ENCODE measurements at regions not wholly inside any gene's neighbourhood (a gene's known extent, or its start where the extent isn't known, plus 50 kb on each side); places are given as distances from the start of the nearest gene placed in this dataset.

DNA sequence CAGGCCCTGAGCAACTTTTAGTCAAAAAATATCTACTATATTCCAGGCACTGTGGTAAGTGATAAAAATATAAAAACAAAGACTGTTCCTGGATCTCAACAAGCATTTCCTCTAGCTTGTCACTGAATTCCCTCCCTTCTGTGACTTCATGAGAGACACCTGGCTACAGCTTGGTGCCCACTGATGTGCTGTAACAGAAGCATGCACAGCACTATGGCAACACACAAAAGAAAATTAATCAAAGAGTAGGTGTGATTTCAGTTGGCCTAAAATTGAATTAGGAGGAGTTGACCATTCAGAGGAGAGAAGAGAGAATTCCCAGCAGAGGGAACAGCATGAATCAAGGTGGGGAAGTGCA is 158.9 kb upstream of the LPP start:
- Histone ChIP-seq H3K36me3 (ENCODE audit: control insufficient read depth, insufficient read depth, low read length) (no peaks in the 10 kb centered on the region), H3K9me3 (replicated peaks; ENCODE audit: control insufficient read depth, low read depth, low read length) (no peaks in the 10 kb centered on the region), H3K27ac (ENCODE audit: low read length) (no peak overlapping the region), H3K4me1 (ENCODE audit: control insufficient read depth, insufficient read depth, low read length) (peaks cover 6% of the 10 kb centered on the region), H3K4me3 (ENCODE audit: low read length) (no peak overlapping the region), H3K27me3 (ENCODE audit: control insufficient read depth, insufficient read depth, low read length) (no peaks in the 10 kb centered on the region)
- no peak for DNase-seq

- Histone ChIP-seq H3K4me1 (ENCODE audit: control insufficient read depth, insufficient read depth, low read length) (peaks cover 12% of the 10 kb centered on the region), H3K4me3 (ENCODE audit: low read length) (no peak overlapping the region), H3K27ac (ENCODE audit: low read length) (no peak overlapping the region), H3K36me3 (ENCODE audit: control insufficient read depth, insufficient read depth, low read length) (no peaks in the 10 kb centered on the region), H3K27me3 (ENCODE audit: control insufficient read depth, insufficient read depth, low read length) (no peaks in the 10 kb centered on the region), H3K9me3 (replicated peaks; ENCODE audit: control insufficient read depth, low read depth, low read length) (no peaks in the 10 kb centered on the region)
- no peak for DNase-seq
Observed at GRCh38 chr3:187995667-187996066, 158.3 kb upstream of the LPP start.

- Histone ChIP-seq H3K27me3 (ENCODE audit: control insufficient read depth, insufficient read depth, low read length) (no peaks in the 10 kb centered on the region), H3K27ac (ENCODE audit: low read length) (no peak overlapping the region), H3K4me3 (ENCODE audit: low read length) (no peak overlapping the region), H3K36me3 (ENCODE audit: control insufficient read depth, insufficient read depth, low read length) (no peaks in the 10 kb centered on the region), H3K9me3 (replicated peaks; ENCODE audit: control insufficient read depth, low read depth, low read length) (no peaks in the 10 kb centered on the region), H3K4me1 (ENCODE audit: control insufficient read depth, insufficient read depth, low read length) (peaks cover 17% of the 10 kb centered on the region)
- no CpG with 5 or more reads among the region's 2 CpGs for WGBS (ENCODE audit: insufficient coverage)
- DNase-seq = no peak
Observed at GRCh38 chr3:187996609-187997008, 157.3 kb upstream of the LPP start.

GRCh38 chr3:187997490-187997889 is 156.5 kb upstream of the LPP start:
- Histone ChIP-seq H3K27me3 (ENCODE audit: control insufficient read depth, insufficient read depth, low read length) (no peaks in the 10 kb centered on the region), H3K27ac (ENCODE audit: low read length) (no peak overlapping the region), H3K36me3 (ENCODE audit: control insufficient read depth, insufficient read depth, low read length) (no peaks in the 10 kb centered on the region), H3K9me3 (replicated peaks; ENCODE audit: control insufficient read depth, low read depth, low read length) (no peaks in the 10 kb centered on the region), H3K4me3 (ENCODE audit: low read length) (no peak overlapping the region), H3K4me1 (ENCODE audit: control insufficient read depth, insufficient read depth, low read length) (peaks cover 17% of the 10 kb centered on the region)
- DNase-seq = no peak
- WGBS (ENCODE audit: insufficient coverage) = 57% methylated on average over 5 of the region's 5 CpGs

DNA sequence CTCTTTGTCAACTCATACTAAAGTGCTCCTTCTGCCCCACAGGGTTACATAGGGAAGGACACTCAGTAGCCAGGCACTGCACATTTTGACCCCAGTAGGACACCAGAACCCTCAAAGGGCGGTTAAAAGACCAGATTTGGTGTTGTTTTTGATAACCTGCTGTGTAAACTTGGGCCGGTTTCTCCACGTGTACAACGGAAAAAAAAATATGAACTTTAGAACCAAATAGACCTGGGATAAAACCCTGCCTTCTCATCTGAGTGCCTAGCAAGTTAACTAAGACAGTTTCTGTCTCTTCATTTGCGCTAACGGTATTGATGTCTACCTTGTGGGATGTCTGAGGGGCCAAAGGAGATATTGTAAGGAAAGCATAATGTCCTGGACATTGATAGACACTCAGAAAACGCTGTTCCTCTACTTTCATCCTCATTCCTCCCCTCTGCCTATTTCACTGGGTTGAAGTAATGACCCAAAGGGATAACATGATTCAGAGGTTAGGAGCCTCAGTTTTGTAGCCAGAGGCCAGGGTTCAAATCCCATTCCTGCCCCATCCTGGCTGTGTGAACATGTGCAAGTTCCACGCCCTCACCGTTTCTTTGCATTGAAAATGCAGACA is 155.9 kb upstream of the LPP start:
- Histone ChIP-seq H3K9me3 (replicated peaks; ENCODE audit: control insufficient read depth, low read depth, low read length) (no peaks in the 10 kb centered on the region), H3K27ac (ENCODE audit: low read length) (no peak overlapping the region), H3K27me3 (ENCODE audit: control insufficient read depth, insufficient read depth, low read length) (no peaks in the 10 kb centered on the region), H3K4me1 (ENCODE audit: control insufficient read depth, insufficient read depth, low read length) (peaks cover 17% of the 10 kb centered on the region), H3K4me3 (ENCODE audit: low read length) (no peak overlapping the region), H3K36me3 (ENCODE audit: control insufficient read depth, insufficient read depth, low read length) (no peaks in the 10 kb centered on the region)
- WGBS (ENCODE audit: insufficient coverage) = 87% methylated on average over 3 of the region's 9 CpGs
- DNase-seq = no peak

DNA sequence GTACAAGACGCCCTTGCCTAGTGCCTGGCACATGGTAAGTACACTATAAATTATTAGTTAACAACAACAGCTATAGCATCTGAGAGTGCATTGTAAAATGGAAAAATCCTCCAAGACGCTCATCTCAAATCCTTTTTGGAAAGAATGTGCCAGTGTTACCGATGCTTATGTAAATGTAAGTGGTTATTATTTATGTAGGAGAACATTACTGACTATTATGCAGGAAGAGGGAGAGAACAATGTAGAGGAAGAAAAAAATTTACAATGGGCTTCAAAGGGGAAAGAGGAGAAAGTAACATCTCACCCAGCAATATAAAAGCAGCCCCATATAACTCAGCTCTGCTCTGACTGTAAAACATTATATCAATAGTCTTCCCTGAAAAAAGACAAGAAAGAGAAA is 155.3 kb upstream of the LPP start:
- Histone ChIP-seq H3K27me3 (ENCODE audit: control insufficient read depth, insufficient read depth, low read length) (no peaks in the 10 kb centered on the region), H3K9me3 (replicated peaks; ENCODE audit: control insufficient read depth, low read depth, low read length) (no peaks in the 10 kb centered on the region), H3K4me1 (ENCODE audit: control insufficient read depth, insufficient read depth, low read length) (peaks cover 17% of the 10 kb centered on the region), H3K36me3 (ENCODE audit: control insufficient read depth, insufficient read depth, low read length) (no peaks in the 10 kb centered on the region), H3K27ac (ENCODE audit: low read length) (no peak overlapping the region), H3K4me3 (ENCODE audit: low read length) (no peak overlapping the region)
- WGBS (ENCODE audit: insufficient coverage) = no CpG with 5 or more reads among the region's 3 CpGs
- DNase-seq = no peak

- Histone ChIP-seq H3K4me1 (ENCODE audit: control insufficient read depth, insufficient read depth, low read length) (peaks cover 17% of the 10 kb centered on the region), H3K9me3 (replicated peaks; ENCODE audit: control insufficient read depth, low read depth, low read length) (no peaks in the 10 kb centered on the region), H3K4me3 (ENCODE audit: low read length) (no peak overlapping the region), H3K27me3 (ENCODE audit: control insufficient read depth, insufficient read depth, low read length) (no peaks in the 10 kb centered on the region), H3K27ac (ENCODE audit: low read length) (no peak overlapping the region), H3K36me3 (ENCODE audit: control insufficient read depth, insufficient read depth, low read length) (no peaks in the 10 kb centered on the region)
- DNase-seq = no peak
- no CpG with 5 or more reads among the region's 4 CpGs for WGBS (ENCODE audit: insufficient coverage)
Observed at GRCh38 chr3:187999821-188000220, 154.1 kb upstream of the LPP start.

DNA sequence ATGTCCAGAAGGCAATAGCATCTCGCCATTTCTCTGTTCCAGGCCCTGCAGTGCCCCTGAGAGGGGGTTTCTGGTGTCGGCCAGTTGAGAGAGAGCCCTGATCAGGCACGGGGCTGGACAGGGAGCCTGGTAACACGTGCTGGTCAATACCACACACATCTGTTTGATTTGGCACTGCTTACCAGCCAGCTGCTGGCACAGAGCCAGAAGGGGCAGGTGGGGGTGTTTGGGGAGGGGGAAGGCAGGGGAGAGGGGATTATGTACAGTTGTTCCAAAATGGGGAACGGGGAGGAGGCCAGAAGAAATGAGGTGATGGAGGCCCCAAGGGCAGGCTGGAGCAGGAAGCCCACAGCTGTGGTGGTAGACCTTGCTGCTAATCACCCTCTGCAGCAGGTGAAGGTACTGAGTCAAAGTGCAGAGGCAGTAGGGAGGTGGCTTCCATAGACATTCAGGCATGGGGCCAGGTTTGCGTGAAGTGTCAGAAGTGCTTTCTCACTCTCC is 153.5 kb upstream of the LPP start:
- Histone ChIP-seq H3K27ac (ENCODE audit: low read length) (peak overlapping the region; percentile 22), H3K9me3 (replicated peaks; ENCODE audit: control insufficient read depth, low read depth, low read length) (no peaks in the 10 kb centered on the region), H3K36me3 (ENCODE audit: control insufficient read depth, insufficient read depth, low read length) (no peaks in the 10 kb centered on the region), H3K27me3 (ENCODE audit: control insufficient read depth, insufficient read depth, low read length) (no peaks in the 10 kb centered on the region), H3K4me3 (ENCODE audit: low read length) (no peak overlapping the region), H3K4me1 (ENCODE audit: control insufficient read depth, insufficient read depth, low read length) (peaks cover 17% of the 10 kb centered on the region)
- WGBS (ENCODE audit: insufficient coverage) = 39% methylated on average over 4 of the region's 6 CpGs
- DNase-seq = peak; percentile 67

DNA sequence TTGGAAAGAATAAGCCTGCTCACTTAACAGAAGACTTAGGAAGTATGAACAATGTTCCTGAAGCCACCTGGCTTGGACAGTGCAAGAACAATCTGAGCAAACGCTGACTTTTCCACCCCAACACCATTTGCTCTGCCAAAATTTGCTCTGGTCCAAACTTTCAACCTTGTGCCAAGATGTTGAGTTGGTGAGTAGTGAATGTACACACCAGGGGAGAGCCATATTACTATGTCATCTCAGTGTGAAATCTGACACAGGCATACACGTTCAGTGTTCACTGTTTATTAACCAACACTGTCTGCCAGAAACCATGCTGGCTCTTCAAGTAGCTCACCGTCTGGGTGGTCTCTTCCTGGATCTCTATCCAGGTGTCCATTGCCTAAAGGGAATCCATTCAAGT is 152.9 kb upstream of the LPP start:
- 12% methylated on average over 2 of the region's 3 CpGs for WGBS (ENCODE audit: insufficient coverage)
- peak overlapping the region; percentile 22 for H3K27ac ChIP-seq (ENCODE audit: low read length)
- H3K36me3 ChIP-seq (ENCODE audit: control insufficient read depth, insufficient read depth, low read length) = no peaks in the 10 kb centered on the region
- DNase-seq = peak; percentile 71
- H3K4me1 ChIP-seq (ENCODE audit: control insufficient read depth, insufficient read depth, low read length) = peaks cover 17% of the 10 kb centered on the region
- no peak overlapping the region for H3K4me3 ChIP-seq (ENCODE audit: low read length)
- H3K9me3 ChIP-seq (replicated peaks; ENCODE audit: control insufficient read depth, low read depth, low read length) = no peaks in the 10 kb centered on the region
- no peaks in the 10 kb centered on the region for H3K27me3 ChIP-seq (ENCODE audit: control insufficient read depth, insufficient read depth, low read length)

DNA sequence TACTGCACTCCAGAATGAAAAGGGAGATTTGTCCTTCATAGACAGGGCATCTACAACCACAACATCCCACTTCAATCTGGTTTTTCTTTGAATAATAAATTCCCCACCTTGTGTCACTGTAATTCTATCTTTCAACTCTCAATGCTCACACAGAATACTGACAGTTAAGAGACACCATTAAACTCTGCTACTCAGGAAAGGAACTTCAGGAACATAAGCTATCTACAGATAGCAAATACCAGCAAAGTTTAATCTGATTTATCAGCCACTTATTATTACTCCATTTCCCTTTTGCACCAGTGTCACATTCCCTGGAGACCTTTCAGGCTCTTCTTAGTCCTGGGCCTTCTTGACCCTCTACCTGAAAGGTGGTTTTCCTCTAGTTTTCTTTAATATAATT is 152.0 kb upstream of the LPP start:
- Histone ChIP-seq H3K27me3 (ENCODE audit: control insufficient read depth, insufficient read depth, low read length) (no peaks in the 10 kb centered on the region), H3K4me3 (ENCODE audit: low read length) (no peak overlapping the region), H3K4me1 (ENCODE audit: control insufficient read depth, insufficient read depth, low read length) (peaks cover 20% of the 10 kb centered on the region), H3K27ac (ENCODE audit: low read length) (no peak overlapping the region), H3K9me3 (replicated peaks; ENCODE audit: control insufficient read depth, low read depth, low read length) (no peaks in the 10 kb centered on the region), H3K36me3 (ENCODE audit: control insufficient read depth, insufficient read depth, low read length) (no peaks in the 10 kb centered on the region)
- DNase-seq = no peak

DNA sequence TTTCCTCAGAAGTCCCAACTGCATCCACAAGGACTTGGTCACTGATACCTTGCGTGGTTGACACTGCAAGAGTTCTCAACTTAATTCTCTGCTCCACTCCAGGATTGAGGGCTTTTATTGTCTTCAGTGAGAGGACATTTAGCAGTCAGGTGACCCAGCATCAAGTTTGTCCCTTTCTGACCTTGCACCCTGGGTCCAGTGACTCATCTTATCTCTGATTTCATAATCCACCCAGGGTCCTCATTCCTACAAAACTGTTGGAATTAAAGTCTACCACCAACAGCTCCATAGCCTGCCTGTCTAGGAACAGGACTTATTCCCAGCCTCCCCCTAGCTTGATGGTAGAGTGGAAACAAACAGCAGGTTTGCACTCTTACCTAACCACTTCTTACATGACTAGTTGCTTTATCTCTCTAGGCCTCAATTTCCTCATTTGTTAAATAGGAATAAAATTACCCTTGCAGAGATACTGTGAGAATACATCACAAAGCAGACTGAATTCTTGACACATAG is 151.3 kb upstream of the LPP start:
- Histone ChIP-seq H3K27me3 (ENCODE audit: control insufficient read depth, insufficient read depth, low read length) (no peaks in the 10 kb centered on the region), H3K36me3 (ENCODE audit: control insufficient read depth, insufficient read depth, low read length) (no peaks in the 10 kb centered on the region), H3K27ac (ENCODE audit: low read length) (no peak overlapping the region), H3K4me1 (ENCODE audit: control insufficient read depth, insufficient read depth, low read length) (peaks cover 20% of the 10 kb centered on the region), H3K9me3 (replicated peaks; ENCODE audit: control insufficient read depth, low read depth, low read length) (no peaks in the 10 kb centered on the region), H3K4me3 (ENCODE audit: low read length) (no peak overlapping the region)
- WGBS (ENCODE audit: insufficient coverage) = 100% methylated on average over 1 of the region's 1 CpG
- DNase-seq = no peak

Data from muscle of leg (tissue), 3 donors.